Tibial nerve (tissue), 4 donors: ENCODE measurements at regions not wholly inside any gene's neighbourhood (a gene's known extent, or its start where the extent isn't known, plus 50 kb on each side); places are given as distances from the start of the nearest gene placed in this dataset.

Source experiments
- EP300 ChIP-seq, 2 donors: sonication (generic); formaldehyde crosslinking; IDR thresholded peaks; one replicate each; pipeline ENCODE4 v1.6.1; 2017; ENCODE audit warnings: antibody characterized with exemption in 2 of 2, mild to moderate bottlenecking in 1 of 2
- TF ChIP-seq, protein P1 (sequence below), 5 experiments: fragments of 200-600 bp in 3 of 5; fragments of 450-650 bp in 2 of 5; sonication (generic) in 3 of 5; IDR thresholded peaks; one replicate each; pipeline ENCODE4 v1.5.1; 2016 to 2019; ENCODE audit warnings: antibody characterized with exemption in 5 of 5, mild to moderate bottlenecking in 3 of 5, moderate library complexity in 2 of 5

DNA sequence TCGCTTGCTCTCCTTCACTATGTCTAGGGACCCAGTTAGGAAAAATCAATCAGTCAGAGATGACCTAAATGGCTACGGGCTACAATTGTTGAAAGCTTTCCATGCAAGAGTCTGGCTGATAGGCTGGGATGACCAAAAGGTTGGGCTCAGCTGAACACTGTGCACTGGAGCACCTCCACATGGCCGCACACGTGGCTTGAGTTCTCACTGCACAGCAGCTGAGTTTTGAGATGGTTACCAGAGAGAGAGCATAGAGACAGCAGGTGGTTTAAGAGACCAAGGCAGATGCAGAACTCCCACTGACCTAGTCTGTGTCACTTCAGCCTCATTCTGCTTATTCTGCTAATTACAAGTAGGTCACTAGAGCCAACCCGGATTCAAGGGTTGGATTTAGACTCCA, 2354.8 kb upstream of the C9orf72 start:
- TF ChIP-seq EP300 (IDR thresholded peaks at IDR 0.05), result no peak
- TF ChIP-seq, protein P1, sequence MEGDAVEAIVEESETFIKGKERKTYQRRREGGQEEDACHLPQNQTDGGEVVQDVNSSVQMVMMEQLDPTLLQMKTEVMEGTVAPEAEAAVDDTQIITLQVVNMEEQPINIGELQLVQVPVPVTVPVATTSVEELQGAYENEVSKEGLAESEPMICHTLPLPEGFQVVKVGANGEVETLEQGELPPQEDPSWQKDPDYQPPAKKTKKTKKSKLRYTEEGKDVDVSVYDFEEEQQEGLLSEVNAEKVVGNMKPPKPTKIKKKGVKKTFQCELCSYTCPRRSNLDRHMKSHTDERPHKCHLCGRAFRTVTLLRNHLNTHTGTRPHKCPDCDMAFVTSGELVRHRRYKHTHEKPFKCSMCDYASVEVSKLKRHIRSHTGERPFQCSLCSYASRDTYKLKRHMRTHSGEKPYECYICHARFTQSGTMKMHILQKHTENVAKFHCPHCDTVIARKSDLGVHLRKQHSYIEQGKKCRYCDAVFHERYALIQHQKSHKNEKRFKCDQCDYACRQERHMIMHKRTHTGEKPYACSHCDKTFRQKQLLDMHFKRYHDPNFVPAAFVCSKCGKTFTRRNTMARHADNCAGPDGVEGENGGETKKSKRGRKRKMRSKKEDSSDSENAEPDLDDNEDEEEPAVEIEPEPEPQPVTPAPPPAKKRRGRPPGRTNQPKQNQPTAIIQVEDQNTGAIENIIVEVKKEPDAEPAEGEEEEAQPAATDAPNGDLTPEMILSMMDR (IDR thresholded peaks at IDR 0.05), result no peak
